ENCODE measurements at regions not wholly inside any gene's neighbourhood (a gene's known extent, or its start where the extent isn't known, plus 50 kb on each side); places are given as distances from the start of the nearest gene placed in this dataset.

DNA sequence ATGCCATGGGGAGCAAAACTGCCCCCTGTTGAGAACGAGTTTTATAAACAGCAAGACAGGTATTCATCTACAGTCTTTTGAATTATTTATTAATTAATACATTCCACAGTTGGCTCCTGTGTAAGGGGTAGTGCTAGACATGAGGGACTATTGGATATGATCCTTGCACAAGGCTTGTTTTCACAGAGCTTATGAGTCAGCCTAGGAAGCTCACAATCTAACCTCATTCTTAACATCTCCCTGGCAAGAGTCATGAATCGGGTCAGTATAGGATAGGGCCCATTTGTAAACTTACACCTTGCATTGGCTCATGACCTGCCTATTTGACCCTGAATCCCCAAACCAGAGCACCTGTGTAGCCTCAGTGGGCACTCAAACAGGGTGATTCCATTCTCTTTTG, 209.1 kb upstream of the HCCS start:
- no peak for ATAC-seq

DNA sequence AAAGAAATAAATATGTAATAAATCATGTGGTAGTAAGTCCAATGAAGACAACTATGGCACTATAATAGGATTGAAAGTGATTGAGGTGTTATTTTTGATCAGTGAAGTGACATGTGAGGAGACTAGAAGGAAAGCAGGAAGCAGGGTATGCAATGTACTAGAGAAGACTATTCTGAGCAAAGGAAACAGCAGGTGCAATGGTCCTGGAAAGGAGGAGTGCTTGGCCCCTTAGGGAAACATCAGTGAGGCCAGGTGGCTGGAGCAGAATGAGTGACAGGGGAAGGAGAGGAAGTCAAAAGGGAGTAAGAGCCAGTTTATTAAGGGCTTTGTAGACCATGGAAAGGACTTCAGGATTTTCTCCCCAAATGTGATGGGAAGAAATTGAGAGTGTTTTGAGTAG, 207.6 kb upstream of the HCCS start:
- no peak for ATAC-seq

DNA sequence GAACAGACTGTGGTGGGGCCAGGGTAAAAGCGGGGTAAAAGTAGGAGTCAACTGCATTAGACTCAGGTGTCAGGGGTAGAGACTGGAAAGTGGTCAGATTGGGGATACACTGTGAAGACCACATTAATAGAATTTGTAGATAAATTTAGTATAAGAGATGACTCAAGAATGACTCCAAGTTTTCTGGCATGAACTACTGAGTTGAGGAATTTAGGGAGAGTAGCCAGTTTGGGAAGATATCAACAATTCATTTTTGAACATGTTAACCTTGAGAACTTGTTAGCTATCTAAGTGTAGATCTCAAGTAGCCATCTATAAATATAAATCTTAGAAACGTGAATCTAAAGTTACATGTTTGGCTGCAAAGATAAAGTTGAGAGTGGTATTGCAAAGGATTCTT, 206.9 kb upstream of the HCCS start:
- no peak for ATAC-seq

DNA sequence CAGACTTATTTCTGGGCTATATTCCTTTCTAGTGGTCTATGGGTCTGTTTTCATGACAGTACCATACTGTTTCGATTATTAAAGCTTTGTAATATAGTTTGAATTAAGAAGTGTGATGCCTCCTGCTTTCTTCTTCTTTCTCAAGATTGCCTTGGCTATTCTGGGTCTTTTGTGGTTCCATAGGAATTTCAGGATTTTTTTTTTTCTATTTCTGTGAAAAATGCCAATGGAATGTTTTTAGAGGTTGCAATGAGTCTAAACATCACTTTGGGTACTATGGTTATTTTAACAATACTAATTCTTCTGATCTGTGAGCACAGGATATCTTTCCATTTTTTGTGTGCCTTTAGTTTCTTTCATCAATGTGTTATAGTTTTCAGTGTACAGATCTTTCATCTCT, 204.3 kb upstream of the HCCS start:
- no peak for ATAC-seq

DNA sequence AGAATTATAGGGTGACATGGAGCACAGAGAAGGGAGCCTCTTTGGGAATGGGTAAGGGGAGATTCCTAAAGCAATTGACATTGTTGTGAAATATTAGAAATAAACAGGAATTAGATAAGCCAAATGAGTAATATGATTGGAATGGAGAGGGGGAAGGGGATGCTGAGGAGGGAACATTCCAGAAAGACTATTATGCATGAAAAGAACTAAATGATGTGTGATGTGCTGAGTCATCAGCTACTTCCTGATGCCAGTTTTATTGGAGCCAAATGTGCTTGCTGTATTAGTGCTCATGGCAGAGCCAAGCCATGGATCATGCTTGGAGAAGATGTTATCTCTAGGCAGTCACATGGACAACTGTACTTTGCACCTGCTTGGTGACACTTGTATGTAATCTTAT, 189.0 kb upstream of the HCCS start:
- ATAC-seq: no peak

DNA sequence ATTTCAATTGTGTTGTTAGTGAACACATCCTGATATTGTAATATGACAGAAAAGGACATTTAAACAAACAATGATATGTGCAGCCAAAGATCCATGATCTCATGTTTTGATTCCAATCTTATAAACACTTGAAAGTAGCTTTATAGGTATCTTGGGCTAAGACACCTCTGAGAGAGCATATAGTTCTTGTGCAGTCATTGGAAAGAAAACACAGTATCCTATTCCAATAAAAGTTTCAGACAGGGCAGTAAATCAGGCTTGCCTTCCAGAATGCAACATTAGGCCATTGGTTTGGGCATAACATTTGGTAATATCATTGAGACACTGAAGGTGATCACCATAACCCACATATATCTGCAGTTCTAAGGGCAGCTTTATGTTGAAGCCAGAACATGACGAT, 188.3 kb upstream of the HCCS start:
- no peak for ATAC-seq

DNA sequence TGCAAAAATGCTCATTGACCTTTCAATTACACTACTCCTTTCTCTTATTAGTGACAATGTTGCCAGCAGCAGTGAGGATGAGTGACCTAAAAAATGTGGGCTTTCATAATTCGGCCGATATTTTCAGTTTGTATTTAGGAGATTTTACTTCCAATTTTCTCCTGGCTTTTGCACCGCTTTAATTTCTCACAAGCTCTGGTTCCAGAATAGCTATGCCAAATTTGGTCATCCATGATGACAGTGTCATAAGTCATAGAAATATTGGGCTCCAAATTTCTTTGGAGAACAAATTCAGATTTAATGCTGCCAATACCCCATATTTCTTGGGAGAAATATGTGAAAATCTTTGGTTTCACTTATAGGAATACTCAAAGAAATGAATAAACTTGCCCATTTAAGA, 187.7 kb upstream of the HCCS start:
- ATAC-seq: no peak

DNA sequence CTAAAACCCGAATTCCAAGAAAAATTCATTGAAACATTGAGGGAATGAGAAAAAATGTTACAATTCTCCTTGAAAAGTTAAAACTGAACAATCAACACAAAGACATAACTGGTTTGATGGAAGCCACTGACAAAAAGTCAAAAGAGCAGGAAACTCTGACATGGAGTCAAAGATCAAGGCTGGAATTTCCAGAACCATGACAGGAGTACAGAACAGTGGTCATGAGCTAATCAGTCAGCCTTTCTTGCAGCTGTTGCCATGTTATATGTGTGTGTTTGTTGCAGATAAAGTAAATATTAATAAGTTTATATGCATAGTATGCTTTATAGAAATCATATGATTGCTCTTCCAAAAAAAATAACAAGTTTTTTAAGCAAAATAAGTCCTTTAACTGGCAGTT, 184.7 kb upstream of the HCCS start:
- ATAC-seq: no peak

DNA sequence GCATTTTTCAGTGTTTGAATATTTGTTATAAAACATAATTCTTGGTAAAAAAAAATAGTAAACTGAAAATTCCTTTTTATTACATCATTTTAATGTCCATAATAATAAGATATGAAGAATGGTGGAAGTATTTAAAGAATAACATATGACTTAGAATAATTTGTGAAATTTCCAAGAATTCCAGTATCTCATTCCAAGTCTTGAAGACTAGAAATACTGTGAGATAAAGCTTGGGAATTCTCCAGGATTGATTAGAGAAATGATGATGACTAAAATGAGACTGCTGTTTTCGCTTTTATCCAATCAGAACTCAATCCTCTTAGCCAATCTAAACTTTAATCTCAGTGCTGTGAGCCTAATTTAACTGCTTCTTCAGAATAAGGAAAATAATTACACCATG, 184.2 kb upstream of the HCCS start:
- ATAC-seq: no peak

DNA sequence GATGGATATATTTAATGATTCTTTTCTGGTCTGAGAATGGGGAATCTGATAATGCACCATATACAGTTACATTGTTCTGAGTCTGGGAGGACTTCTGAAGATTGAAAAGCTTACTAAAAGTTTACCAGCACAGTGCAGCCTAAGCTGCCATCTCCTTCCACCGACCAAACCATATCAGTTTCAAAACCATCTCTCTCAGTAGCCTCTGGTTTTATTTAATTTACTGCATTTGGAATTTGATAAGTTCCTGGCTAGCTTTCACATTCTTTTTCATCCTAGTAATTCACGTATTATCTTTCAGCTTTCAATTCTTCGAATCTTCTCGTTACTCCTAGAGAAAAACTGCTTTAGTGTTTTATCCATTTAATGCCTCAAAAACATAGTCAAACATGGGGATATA, 181.4 kb upstream of the HCCS start:
- no peak for ATAC-seq

DNA sequence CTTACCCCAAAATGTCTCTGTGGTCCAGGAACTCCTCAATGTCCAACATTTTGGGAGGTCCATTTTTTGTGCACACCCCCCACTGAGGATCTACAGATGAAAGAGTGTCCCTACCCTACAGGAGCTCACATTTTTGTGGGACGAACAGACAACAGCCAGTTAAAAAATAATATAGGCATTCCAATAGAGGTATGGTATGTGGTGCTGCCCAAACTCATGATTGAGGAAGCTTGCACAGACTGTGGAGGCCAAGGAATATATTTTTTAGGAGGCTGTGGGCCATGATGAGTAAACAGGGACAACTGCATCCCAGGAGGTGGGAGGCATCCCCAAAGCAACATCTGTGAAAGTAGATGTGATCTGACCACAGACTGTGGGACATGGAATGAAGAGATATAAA, 181.0 kb upstream of the HCCS start:
- no peak for ATAC-seq

DNA sequence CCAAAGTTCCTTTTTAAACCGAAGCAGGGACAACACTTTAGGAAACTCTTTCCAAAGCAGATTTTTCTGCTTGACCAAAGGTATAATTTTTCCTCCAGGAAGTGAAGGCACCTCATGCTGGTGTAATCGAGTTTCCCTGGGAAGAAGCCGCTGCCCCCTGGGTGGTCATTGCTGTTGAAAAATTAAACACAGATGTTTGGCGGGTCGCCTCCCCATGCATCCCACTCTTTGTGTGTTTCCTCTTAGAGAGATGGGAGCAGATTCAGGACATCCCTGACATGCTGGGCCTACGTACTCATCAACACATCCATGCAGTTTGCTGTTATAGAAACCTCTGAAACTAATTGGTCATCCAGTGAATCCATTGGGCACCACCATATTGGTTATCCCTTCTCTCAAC, 179.2 kb upstream of the HCCS start:
- ATAC-seq: no peak

DNA sequence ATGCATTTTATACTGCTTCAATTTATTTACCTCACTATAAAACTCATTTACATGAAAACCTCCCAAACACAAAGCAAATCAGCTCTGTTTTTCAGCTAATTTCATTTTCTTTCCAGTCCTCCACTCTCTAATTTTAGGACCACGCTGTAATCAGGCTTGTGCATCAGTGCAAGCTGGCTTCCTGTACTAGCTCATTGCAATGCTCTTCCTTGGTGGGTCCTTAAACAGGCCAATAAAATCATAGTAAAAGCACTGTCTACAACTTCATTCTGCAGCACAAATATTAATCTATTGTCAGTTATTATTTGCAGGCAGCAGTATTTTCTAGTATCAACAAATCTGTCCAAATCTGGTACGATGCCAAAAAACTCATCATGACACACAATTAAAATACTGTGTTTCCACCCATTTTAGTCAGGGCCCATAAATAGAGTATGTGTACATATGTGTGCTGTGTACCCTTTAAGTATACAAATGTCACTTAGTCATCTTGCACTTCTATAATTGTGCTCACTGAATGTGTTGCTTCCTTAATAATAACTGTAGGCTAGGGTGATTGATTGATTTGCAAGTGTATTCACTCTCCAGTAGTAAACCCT, 178.2 kb upstream of the HCCS start:
- ATAC-seq: no peak

DNA sequence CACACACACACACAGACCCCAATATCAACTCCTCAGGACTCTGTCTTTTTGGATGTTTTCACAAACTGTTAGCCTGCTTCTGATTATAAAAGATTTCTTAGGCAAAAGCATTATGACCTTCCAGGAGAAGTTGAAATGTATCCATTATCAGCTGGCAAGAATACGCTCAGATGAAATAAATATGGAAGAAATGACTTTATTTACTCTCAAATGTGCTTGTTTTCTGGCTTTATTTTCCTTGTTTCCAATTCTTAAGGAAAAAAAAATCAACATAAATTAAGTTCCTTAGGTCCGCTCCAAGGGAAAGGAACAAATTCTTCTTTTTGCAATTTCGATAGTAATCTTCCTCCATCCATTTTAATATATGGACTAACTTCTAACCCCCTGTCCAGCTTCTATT, 175.6 kb upstream of the HCCS start:
- ATAC-seq: no peak

DNA sequence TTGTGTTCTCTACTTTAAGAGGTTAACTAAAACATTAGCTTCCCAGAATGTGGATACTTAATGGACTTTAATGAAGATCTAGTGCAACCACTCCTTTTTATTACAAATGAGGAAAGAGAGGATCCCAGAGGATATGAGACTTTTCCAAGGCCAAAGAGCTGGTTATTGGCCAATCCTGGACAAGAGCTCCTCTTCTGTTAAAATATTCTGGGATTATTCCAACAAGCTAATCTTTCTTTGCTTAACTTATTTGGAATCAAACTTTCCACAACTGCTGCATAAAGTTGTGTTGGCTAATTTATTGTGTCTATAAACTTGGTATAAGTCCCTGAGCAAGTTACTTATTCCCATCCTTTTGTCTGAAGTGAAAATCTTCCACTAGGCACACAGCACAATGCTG, 174.2 kb upstream of the HCCS start:
- ATAC-seq: no peak

DNA sequence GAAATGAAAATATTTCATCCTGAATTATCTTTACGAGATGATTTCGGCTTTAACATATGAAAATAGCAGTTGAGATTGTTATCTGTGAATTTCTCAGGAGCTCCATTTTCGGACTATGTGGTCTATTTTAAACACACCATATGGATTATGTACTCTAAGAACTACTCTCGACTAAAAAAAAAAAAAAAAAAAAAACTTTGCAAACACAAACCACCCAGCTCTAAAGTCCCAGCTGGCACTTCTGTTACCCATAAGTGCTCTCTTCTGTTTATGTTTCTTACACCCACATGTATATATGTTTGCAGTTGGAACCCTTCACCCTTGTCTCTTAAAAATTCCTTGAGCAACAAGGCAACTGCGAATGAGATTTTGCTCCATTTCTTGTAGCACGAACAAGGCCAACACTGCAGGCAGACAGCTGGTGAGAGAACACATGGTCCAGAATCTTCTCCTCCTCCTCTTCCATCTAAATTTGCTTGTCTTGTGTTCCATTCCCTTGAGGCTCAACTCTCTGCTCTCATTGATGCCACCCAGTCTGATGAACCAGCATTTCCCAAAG, 172.7 kb upstream of the HCCS start:
- no peak for ATAC-seq

DNA sequence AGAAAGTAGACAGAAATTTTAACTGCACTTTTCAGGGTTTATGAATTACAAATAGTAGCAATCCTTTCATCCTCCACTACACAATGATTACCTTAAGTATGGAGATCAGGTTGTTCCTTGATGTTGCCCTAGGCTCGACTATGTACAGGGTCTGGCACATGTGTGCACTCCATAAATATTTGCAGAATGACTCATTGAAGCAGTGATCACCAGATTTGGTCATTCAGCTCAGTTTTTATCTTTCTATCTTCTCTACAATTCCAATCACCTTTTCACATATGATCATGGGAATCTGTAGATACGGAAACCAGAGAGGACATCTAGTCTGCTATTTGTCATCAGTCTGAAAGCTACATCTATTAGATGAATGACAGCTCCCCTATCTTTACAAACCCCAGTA, 171.7 kb upstream of the HCCS start:
- ATAC-seq: no peak

DNA sequence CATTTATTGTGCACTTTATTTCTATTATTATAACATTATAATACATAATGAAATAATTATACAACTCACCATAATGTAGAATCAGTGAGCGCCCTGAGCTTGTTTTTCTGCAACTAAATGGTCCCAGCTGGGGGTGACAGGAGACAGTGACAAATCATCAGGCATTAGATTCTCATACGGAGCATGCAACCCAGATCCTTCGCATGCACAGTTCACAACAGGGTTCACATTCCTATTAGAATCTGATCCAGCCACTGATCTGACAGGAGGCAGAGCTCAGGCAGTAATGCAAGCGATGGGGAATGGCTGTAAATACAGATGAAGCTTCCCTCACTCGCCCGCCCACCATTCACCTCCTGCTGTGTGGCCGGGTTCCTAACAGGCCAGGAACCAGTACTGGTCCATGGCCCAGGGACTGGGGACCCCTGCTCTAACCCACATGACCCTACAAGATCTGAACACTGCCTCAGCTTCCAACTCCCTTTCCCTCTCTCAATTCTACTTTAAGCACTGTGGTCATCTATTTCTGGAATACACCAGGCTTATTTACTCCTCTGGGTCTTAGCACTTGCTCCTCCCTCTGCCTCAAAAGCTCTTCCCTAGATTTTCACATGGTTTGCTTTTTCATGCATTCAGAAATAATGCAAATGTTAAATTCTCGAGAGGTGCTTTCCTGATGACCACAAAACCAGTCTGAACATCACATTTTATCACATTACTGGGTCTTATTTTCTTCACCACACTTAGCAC, 166.8 kb upstream of the HCCS start:
- no peak for ATAC-seq

DNA sequence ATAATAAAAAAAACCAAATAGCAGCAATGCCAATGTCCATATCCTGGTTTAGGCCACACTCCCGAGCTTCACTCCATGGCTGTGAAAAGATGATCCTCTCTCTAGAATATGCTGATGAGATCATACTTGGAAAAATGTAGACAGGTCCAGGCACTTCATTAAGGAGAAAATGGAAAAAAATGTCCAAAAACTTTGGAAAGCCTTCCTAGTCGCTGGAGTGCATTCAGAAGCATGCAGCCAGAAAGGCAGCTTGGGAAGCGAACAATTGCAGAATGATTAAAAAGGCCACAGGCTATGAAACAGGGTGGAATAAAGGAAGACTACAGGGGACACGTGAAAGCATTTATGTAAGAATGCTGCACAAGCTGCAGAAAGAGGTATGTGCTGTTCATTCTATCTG, 165.6 kb upstream of the HCCS start:
- no peak for ATAC-seq

DNA sequence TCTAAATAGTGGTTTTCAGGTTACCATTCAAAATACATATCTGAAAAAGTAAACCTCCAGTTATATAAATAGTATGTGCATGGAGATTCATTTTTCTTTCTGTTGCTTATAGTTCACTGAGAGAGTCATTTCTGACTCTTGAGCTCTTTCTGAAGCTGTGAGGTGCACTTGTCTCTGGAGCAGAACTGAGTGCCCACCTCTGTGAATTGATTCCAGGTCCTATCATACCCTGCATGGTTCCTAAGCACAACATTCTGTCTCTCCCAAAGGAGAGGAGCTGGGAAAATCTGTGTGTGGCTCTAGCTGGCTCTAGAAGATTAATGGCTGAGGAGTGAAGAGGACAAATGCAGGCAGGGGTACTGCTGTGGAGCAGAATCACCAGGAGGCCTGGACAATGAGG, 161.6 kb upstream of the HCCS start:
- ATAC-seq: no peak

DNA sequence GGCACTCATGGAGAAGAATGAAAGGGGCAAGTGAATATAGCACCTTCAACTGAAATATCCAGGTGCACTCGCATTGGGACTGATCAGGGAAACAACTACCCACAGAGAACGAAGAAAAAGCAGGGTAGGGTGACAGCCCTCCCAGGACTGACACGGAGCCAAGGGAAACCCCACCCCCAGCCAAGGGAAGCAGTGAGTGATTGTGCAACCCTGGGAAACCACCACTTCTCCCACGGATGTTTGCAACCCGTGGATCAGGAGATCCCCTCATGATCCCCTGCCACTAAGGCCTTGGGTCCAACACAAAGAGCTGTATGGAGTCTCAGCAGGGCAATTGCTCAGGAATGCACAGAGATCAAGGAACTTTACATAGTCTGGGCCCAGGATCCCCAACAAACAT, 158.5 kb upstream of the HCCS start:
- no peak for ATAC-seq

DNA sequence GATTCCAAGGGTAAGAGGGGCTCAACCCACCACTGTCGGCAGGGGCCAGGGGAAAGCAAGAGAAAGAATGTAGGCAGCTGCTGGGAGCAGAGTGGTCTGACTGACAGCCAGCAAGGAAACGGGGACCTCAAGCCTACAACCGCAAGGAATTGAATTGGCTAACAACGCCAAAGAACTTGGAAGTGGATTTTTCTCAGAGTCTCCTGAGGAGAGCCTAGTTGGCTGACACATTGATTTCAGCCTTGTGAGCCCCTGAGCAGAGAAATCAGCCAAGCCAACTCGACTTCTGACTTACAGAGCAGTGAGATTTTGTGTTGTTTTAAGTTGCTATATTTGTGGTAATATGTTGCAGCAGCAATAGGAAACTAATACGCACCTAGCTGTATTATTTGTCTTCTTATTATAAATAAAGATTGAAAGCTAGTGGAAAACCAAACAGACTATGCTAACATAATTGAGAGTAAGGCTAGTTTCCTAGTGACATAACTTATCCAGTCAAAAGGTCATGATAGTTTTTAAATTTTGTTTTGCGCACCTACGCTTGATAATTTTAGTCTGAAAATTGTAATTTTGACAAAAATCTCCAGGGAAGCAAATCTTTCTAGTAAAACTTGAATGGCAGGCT, 145.8 kb upstream of the HCCS start:
- no peak for ATAC-seq

DNA sequence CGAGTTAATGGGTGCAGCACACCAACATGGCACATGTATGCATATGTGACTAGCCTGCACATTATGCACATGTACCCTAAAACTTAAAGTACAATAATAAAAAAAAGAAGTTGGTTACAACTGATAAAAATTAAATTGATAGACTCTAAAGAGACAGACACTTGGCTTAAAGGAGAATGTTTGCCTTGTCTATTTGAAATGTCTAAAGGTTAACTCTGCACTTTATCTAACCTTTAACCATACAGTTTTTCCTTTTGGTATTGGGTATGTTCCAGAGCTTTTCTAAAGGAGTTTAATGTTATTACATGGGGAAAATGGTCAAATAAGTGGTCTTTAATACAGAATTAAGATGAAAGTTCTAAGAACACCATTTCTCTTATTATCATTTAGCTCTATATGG, 145.1 kb upstream of the HCCS start:
- ATAC-seq: no peak

DNA sequence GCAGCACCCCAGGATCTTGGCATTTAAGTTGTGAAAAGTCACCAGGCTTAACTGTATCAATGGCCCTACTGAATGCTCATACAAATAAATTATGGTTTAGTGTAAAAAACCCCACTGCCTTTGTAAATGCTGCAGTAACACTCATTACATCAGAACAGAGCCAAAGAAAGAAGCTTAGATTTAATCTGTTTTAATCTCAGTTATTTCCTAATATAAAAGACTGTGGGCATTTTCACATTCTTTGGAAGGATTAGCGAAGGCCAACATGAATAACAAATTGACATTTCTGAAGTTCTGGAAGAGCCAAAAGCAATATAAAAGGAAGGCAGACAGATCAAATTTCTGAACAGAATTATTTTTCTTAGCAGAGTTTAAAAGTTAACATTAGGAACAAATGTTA, 140.0 kb upstream of the HCCS start:
- ATAC-seq: no peak

Measured in esophagus mucosa (tissue), 1 donor.